ENCODE measurements at regions not wholly inside any gene's neighbourhood (a gene's known extent, or its start where the extent isn't known, plus 50 kb on each side); places are given as distances from the start of the nearest gene placed in this dataset.

DNA sequence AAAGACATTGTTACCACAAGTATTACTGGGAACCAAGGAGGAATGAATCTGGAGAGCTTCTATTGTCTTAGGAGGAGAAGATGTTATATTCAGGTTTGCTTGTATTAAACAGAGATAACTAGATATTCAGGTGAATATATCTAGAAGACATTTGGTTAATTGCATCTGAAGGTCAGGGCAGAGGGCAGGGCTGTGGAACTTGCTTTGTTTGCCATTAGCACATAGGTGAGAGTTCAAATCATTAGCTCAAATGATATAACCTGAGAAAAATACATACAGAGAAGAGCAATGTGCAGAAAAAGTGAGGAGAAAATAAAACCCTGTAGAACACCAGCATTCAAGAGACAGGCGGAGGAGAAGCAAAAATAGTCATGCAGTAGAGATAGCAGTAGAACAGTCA is 116.8 kb downstream of the DNAJB9 start:
- intact Hi-C loops (cut with DNase I; ENCODE audit: low total_unique reads), result no loop called here
- Histone ChIP-seq H3K27ac (no peak overlapping the region), H3K36me3 (no peaks in the 10 kb centered on the region), H3K9me3 (no peaks in the 10 kb centered on the region), H3K4me1 (no peaks in the 10 kb centered on the region), H3K27me3 (no peaks in the 10 kb centered on the region), H3K4me3 (no peak overlapping the region)
- DNase-seq, result no peak
- TF ChIP-seq POLR2A (IDR thresholded peaks at IDR 0.05), result no peak
- TF ChIP-seq, protein P1, sequence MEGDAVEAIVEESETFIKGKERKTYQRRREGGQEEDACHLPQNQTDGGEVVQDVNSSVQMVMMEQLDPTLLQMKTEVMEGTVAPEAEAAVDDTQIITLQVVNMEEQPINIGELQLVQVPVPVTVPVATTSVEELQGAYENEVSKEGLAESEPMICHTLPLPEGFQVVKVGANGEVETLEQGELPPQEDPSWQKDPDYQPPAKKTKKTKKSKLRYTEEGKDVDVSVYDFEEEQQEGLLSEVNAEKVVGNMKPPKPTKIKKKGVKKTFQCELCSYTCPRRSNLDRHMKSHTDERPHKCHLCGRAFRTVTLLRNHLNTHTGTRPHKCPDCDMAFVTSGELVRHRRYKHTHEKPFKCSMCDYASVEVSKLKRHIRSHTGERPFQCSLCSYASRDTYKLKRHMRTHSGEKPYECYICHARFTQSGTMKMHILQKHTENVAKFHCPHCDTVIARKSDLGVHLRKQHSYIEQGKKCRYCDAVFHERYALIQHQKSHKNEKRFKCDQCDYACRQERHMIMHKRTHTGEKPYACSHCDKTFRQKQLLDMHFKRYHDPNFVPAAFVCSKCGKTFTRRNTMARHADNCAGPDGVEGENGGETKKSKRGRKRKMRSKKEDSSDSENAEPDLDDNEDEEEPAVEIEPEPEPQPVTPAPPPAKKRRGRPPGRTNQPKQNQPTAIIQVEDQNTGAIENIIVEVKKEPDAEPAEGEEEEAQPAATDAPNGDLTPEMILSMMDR (IDR thresholded peaks at IDR 0.05), result no peak

DNA sequence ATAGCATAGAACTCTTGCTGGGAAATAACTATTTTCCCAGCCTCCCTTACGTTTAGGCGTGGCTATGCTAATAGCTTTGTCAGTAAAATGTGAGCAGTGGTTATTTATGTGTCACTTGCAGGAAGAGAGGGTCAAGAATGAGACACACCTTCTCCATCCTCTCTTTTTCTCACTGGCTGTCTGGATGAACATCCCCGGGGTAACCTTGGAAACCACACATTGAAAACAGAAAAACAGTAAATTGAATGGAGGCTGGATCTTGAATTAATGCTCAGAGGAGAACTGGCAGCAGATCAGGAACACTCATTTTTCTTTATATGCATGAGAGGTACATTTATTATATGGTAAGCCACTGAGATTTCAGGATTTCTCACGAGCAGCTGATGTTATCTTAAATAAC is 127.6 kb downstream of the DNAJB9 start:
- TF ChIP-seq, protein P1 (IDR thresholded peaks at IDR 0.05), result no peak
- no peak for TF ChIP-seq POLR2A (IDR thresholded peaks at IDR 0.05)
- DNase-seq, result no peak
- Histone ChIP-seq H3K9me3 (no peaks in the 10 kb centered on the region), H3K36me3 (no peaks in the 10 kb centered on the region), H3K27ac (no peak overlapping the region), H3K27me3 (no peaks in the 10 kb centered on the region), H3K4me1 (no peaks in the 10 kb centered on the region), H3K4me3 (no peak overlapping the region)
- intact Hi-C loops (cut with DNase I; ENCODE audit: low total_unique reads), result no loop called here

DNA sequence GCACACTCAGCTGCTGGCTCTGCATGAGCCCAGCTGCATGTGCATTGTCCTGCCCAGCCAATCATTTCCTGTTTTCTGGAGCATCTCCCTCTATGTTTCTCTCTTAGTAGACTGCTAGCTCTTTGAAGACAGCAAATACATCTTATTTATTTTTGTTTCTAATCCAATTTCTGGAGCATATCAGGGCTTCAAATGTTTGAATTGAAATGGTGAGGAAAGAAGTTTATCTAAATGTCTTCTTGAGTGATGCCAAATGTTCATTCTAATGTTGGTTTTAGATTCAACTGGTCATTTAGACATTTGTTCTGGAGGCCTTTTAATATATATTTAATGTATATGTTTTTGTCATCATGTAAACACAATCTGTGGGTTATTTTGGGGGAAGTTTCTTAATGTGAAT is 141.9 kb downstream of the DNAJB9 start:
- no peak for DNase-seq
- Histone ChIP-seq H3K4me1 (no peaks in the 10 kb centered on the region), H3K36me3 (no peaks in the 10 kb centered on the region), H3K27ac (no peak overlapping the region), H3K27me3 (no peaks in the 10 kb centered on the region), H3K9me3 (no peaks in the 10 kb centered on the region), H3K4me3 (no peak overlapping the region)
- intact Hi-C loops (cut with DNase I; ENCODE audit: low total_unique reads), result no loop called here
- TF ChIP-seq POLR2A (IDR thresholded peaks at IDR 0.05), result no peak
- TF ChIP-seq, protein P1 (IDR thresholded peaks at IDR 0.05), result no peak

DNA sequence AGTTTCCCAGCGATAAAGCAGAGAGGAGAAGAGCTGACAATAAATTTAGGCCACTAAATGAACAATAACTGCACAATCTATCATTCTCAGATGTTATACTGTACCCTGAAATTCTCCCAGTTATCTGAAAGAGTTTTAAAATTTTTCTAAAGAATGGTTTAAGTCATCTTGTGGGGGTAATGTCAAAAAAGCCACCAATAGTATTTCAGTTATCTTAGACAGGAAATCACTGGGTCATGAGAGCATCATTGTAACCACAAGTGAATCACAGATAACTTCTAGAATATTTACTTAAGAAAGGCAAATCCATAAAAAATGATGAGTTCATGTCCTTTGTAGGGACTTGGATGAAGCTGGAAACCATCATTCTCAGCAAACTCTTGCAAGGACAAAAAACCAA is 147.1 kb downstream of the DNAJB9 start:
- intact Hi-C loops (cut with DNase I; ENCODE audit: low total_unique reads), result no loop called here
- H3K9me3 ChIP-seq, result no peaks in the 10 kb centered on the region
- TF ChIP-seq, protein P1 (IDR thresholded peaks at IDR 0.05), result no peak
- no peak for TF ChIP-seq POLR2A (IDR thresholded peaks at IDR 0.05)

DNA sequence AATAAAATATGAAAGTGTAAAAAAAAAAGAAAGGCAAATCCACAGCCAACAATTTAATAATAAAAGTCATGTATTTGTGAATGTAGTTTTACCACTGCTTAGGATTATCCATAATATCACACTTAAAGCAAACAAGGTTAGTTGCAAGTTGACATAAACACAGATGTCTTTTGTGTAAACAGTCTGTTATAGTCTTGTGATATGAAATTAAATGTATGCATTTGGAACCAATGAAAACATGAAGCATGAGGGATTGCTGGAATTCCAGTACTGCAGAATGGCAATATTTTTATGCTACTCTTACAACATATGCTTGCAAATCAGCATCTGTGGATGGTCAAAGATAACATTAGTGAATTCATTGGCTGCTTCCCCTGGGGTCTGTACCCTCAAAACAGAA is 148.1 kb downstream of the DNAJB9 start:
- intact Hi-C loops (cut with DNase I; ENCODE audit: low total_unique reads), result no loop called here
- no peaks in the 10 kb centered on the region for H3K9me3 ChIP-seq
- no peaks in the 10 kb centered on the region for H3K36me3 ChIP-seq
- TF ChIP-seq, protein P1 (IDR thresholded peaks at IDR 0.05), result no peak
- no peak for TF ChIP-seq POLR2A (IDR thresholded peaks at IDR 0.05)
- no peak for DNase-seq
- H3K4me3 ChIP-seq, result no peak overlapping the region
- H3K27ac ChIP-seq, result no peak overlapping the region
- H3K27me3 ChIP-seq, result no peaks in the 10 kb centered on the region
- H3K4me1 ChIP-seq, result no peaks in the 10 kb centered on the region

More for the DNA sequence above, 147.1 kb downstream of the DNAJB9 start:
- H3K27me3 ChIP-seq, result no peaks in the 10 kb centered on the region
- DNase-seq, result no peak
- H3K27ac ChIP-seq, result no peak overlapping the region
- H3K4me3 ChIP-seq, result no peak overlapping the region
- H3K36me3 ChIP-seq, result no peaks in the 10 kb centered on the region
- H3K4me1 ChIP-seq, result no peaks in the 10 kb centered on the region

Data from uterus (tissue), 3 donors.